Hepatocyte (in vitro differentiated cells): ENCODE measurements at regions not wholly inside any gene's neighbourhood (a gene's known extent, or its start where the extent isn't known, plus 50 kb on each side); places are given as distances from the start of the nearest gene placed in this dataset.

Experiments used
- DNase-seq: peaks from one replicate; pipeline ENCODE4 v3.0.0-alpha.2; 2016; ENCODE audit warnings: low spot score
- H2AFZ ChIP-seq: fragments of 200-600 bp; sonication (generic); 2 replicates; pipeline ENCODE4 v1.6.0; 2016; ENCODE audit warnings: antibody characterized with exemption, mild to moderate bottlenecking
- H3K27ac ChIP-seq: fragments of 200-600 bp; sonication (generic); 2 replicates; pipeline ENCODE4 v1.5.1; 2016; ENCODE audit warnings: mild to moderate bottlenecking
- H3K27me3 ChIP-seq: fragments of 200-600 bp; sonication (generic); 2 replicates; pipeline ENCODE4 v1.6.1; 2016
- H3K36me3 ChIP-seq: fragments of 200-600 bp; sonication (generic); replicated peaks from 2 replicates; pipeline ENCODE4 v1.5.1; 2016; ENCODE audit warnings: low read depth; ENCODE audit not compliant: insufficient read depth
- H3K4me1 ChIP-seq: fragments of 200-600 bp; sonication (generic); 2 replicates; pipeline ENCODE4 v1.5.1; 2016; ENCODE audit warnings: mild to moderate bottlenecking, moderate library complexity; ENCODE audit not compliant: insufficient read depth
- H3K4me2 ChIP-seq: fragments of 200-600 bp; sonication (generic); 2 replicates; pipeline ENCODE4 v1.6.0; 2016
- H3K4me3 ChIP-seq: fragments of 200-600 bp; sonication (generic); 2 replicates; pipeline ENCODE4 v1.5.1; 2016; ENCODE audit warnings: mild to moderate bottlenecking
- H3K79me2 ChIP-seq: fragments of 200-600 bp; sonication (generic); 2 replicates; pipeline ENCODE4 v1.6.0; 2017; ENCODE audit warnings: mild to moderate bottlenecking
- H3K9me2 ChIP-seq: fragments of 200-600 bp; sonication (generic); replicated peaks from 2 replicates; pipeline ENCODE4 v1.6.0; 2017; ENCODE audit warnings: mild to moderate bottlenecking; ENCODE audit not compliant: insufficient read depth
- H3K9me3 ChIP-seq: fragments of 200-600 bp; sonication (generic); 2 replicates; pipeline ENCODE4 v1.5.1; 2016; ENCODE audit warnings: low read depth, mild to moderate bottlenecking
- H4K20me1 ChIP-seq: fragments of 200-600 bp; sonication (generic); 2 replicates; pipeline ENCODE4 v1.6.0; 2016; ENCODE audit warnings: mild to moderate bottlenecking; ENCODE audit not compliant: insufficient read depth, poor library complexity, severe bottlenecking
- CTCF ChIP-seq: fragments of 200-600 bp; sonication (generic); IDR thresholded peaks from 2 replicates; pipeline ENCODE4 v1.5.1; 2016; ENCODE audit warnings: antibody characterized with exemption, mild to moderate bottlenecking; ENCODE audit not compliant: poor library complexity
- EZH2 ChIP-seq: fragments of 200-600 bp; sonication (generic); IDR thresholded peaks from 2 replicates; pipeline ENCODE4 v1.6.1; 2016; ENCODE audit warnings: antibody characterized with exemption, mild to moderate bottlenecking, borderline replicate concordance
- EZH2phosphoT487 ChIP-seq: fragments of 200-600 bp; sonication (generic); IDR thresholded peaks from one replicate; pipeline ENCODE4 v1.6.1; 2018; ENCODE audit warnings: antibody characterized with exemption, mild to moderate bottlenecking, low read depth, moderate library complexity; ENCODE audit not compliant: unreplicated experiment, severe bottlenecking
- WGBS: methylation state at CpG from one replicate; pipeline ENCODE4 v1.1.6; 2016; ENCODE audit warnings: low lambda C conversion rate; ENCODE audit errors: missing lambda C conversion rate; 5-methylcytosine and 5-hydroxymethylcytosine counted together

- Histone ChIP-seq H3K27ac (no peak overlapping the region), H3K9me3 (no peaks in the 10 kb centered on the region), H3K27me3 (no peaks in the 10 kb centered on the region), H3K4me2 (no peak overlapping the region), H3K9me2 (no peaks in the 10 kb centered on the region), H3K36me3 (no peaks in the 10 kb centered on the region), H4K20me1 (no peaks in the 10 kb centered on the region), H3K79me2 (no peaks in the 10 kb centered on the region), H3K4me3 (no peak overlapping the region), H2AFZ (no peak overlapping the region), H3K4me1 (no peaks in the 10 kb centered on the region)
- DNase-seq, result no peak
- TF ChIP-seq CTCF (no peak), EZH2phosphoT487 (no peak), EZH2 (no peak)
- 85% methylated on average over 4 of the region's 4 CpGs for WGBS
Measured at GRCh38 chr11:97398246-97398645, 1008.4 kb downstream of the JRKL start.

GRCh38 chr11:97409141-97409540 is 1019.3 kb downstream of the JRKL start:
- Histone ChIP-seq H3K4me2 (no peak overlapping the region), H4K20me1 (no peaks in the 10 kb centered on the region), H3K27ac (no peak overlapping the region), H3K79me2 (no peaks in the 10 kb centered on the region), H3K36me3 (no peaks in the 10 kb centered on the region), H3K9me3 (no peaks in the 10 kb centered on the region), H3K27me3 (no peaks in the 10 kb centered on the region), H3K9me2 (no peaks in the 10 kb centered on the region), H2AFZ (no peak overlapping the region), H3K4me3 (no peak overlapping the region), H3K4me1 (no peaks in the 10 kb centered on the region)
- no peak for DNase-seq
- TF ChIP-seq EZH2phosphoT487 (no peak), EZH2 (no peak), CTCF (no peak)
- 87% methylated on average over 1 of the region's 1 CpG for WGBS

- H3K4me3 ChIP-seq, result no peak overlapping the region
- H3K9me2 ChIP-seq, result no peaks in the 10 kb centered on the region
- H3K36me3 ChIP-seq, result no peaks in the 10 kb centered on the region
- H3K9me3 ChIP-seq, result no peaks in the 10 kb centered on the region
- WGBS, result 84% methylated on average over 2 of the region's 2 CpGs
- no peak overlapping the region for H3K4me2 ChIP-seq
- TF ChIP-seq CTCF (no peak), EZH2phosphoT487 (no peak), EZH2 (no peak)
- H2AFZ ChIP-seq, result no peak overlapping the region
- no peaks in the 10 kb centered on the region for H4K20me1 ChIP-seq
- no peaks in the 10 kb centered on the region for H3K27me3 ChIP-seq
- DNase-seq, result no peak
- H3K27ac ChIP-seq, result no peak overlapping the region
- H3K79me2 ChIP-seq, result no peaks in the 10 kb centered on the region
- H3K4me1 ChIP-seq, result no peaks in the 10 kb centered on the region
Measured at GRCh38 chr11:97414801-97415200, 1025.0 kb downstream of the JRKL start.

- Histone ChIP-seq H3K4me3 (no peak overlapping the region), H3K4me2 (no peak overlapping the region), H3K4me1 (no peaks in the 10 kb centered on the region), H2AFZ (no peak overlapping the region), H3K27ac (no peak overlapping the region), H4K20me1 (no peaks in the 10 kb centered on the region), H3K27me3 (no peaks in the 10 kb centered on the region), H3K9me3 (no peaks in the 10 kb centered on the region), H3K9me2 (no peaks in the 10 kb centered on the region), H3K36me3 (no peaks in the 10 kb centered on the region), H3K79me2 (no peaks in the 10 kb centered on the region)
- DNase-seq, result no peak
- TF ChIP-seq EZH2phosphoT487, result no peak
- no peak for TF ChIP-seq CTCF
- TF ChIP-seq EZH2, result no peak
Measured at GRCh38 chr11:97419729-97420128, 1029.9 kb downstream of the JRKL start.
